IPS DF 6.9 (cell line): ENCODE measurements at regions not wholly inside any gene's neighbourhood (a gene's known extent, or its start where the extent isn't known, plus 50 kb on each side); places are given as distances from the start of the nearest gene placed in this dataset.

ENCODE experiments used
- DNase-seq: peaks from one replicate; pipeline ENCODE4 v3.0.0-alpha.2; 2013; ENCODE audit warnings: low read depth, low spot score
- H3K27ac ChIP-seq: one replicate; pipeline ENCODE4 v1.5.1; 2013; ENCODE audit warnings: low read length, control low read depth
- H3K27me3 ChIP-seq: 2 replicates; pipeline ENCODE4 v1.6.1; 2013; ENCODE audit warnings: mild to moderate bottlenecking, low read length; ENCODE audit not compliant: control insufficient read depth, insufficient read depth
- H3K36me3 ChIP-seq: 2 replicates; pipeline ENCODE4 v1.6.1; 2013; ENCODE audit warnings: low read length; ENCODE audit not compliant: control insufficient read depth, insufficient read depth
- H3K4me1 ChIP-seq: 2 replicates; pipeline ENCODE4 v1.6.1; 2013; ENCODE audit warnings: low read length; ENCODE audit not compliant: control insufficient read depth, insufficient read depth
- H3K4me3 ChIP-seq: 2 replicates; pipeline ENCODE4 v1.5.1; 2013; ENCODE audit warnings: mild to moderate bottlenecking, low read length
- H3K9me3 ChIP-seq: 2 replicates; pipeline ENCODE4 v1.6.1; 2013; ENCODE audit warnings: low read length, inconsistent platforms; ENCODE audit not compliant: control insufficient read depth, insufficient read depth
- WGBS: extraction: QIAGEN DNeasy Blood & Tissue Kit; methylation state at CpG from one replicate; pipeline ENCODE4 v1.1.7; 2013; ENCODE audit warnings: mixed read lengths, missing lambda C conversion rate; ENCODE audit not compliant: insufficient read length, insufficient coverage; 5-methylcytosine and 5-hydroxymethylcytosine counted together

GRCh38 chr6:71459162-71459561 lies 170.6 kb downstream of the OGFRL1 start:
- WGBS = no CpG with 5 or more reads among the region's 2 CpGs
- H3K4me1 ChIP-seq = no peaks in the 10 kb centered on the region
- DNase-seq = no peak

GRCh38 chr6:71460933-71461332 lies 172.3 kb downstream of the OGFRL1 start:
- H3K4me1 ChIP-seq = no peaks in the 10 kb centered on the region
- H3K36me3 ChIP-seq = no peaks in the 10 kb centered on the region
- no peaks in the 10 kb centered on the region for H3K27me3 ChIP-seq
- no peak overlapping the region for H3K4me3 ChIP-seq
- H3K9me3 ChIP-seq = no peaks in the 10 kb centered on the region
- no peak overlapping the region for H3K27ac ChIP-seq
- no peak for DNase-seq
- no CpG with 5 or more reads among the region's 3 CpGs for WGBS

More at GRCh38 chr6:71459162-71459561, 170.6 kb downstream of the OGFRL1 start:
- H3K4me3 ChIP-seq = no peak overlapping the region
- no peaks in the 10 kb centered on the region for H3K36me3 ChIP-seq
- H3K27me3 ChIP-seq = no peaks in the 10 kb centered on the region
- H3K9me3 ChIP-seq = no peaks in the 10 kb centered on the region
- H3K27ac ChIP-seq = no peak overlapping the region

- WGBS = no CpG with 5 or more reads among the region's 1 CpG
- Histone ChIP-seq H3K36me3 (no peaks in the 10 kb centered on the region), H3K9me3 (no peaks in the 10 kb centered on the region), H3K27ac (no peak overlapping the region), H3K27me3 (no peaks in the 10 kb centered on the region), H3K4me1 (no peaks in the 10 kb centered on the region), H3K4me3 (no peak overlapping the region)
- DNase-seq = no peak
Measured at GRCh38 chr6:71463061-71463460, 174.4 kb downstream of the OGFRL1 start.

- Histone ChIP-seq H3K36me3 (no peaks in the 10 kb centered on the region), H3K4me3 (no peak overlapping the region), H3K4me1 (no peaks in the 10 kb centered on the region), H3K27me3 (no peaks in the 10 kb centered on the region), H3K9me3 (no peaks in the 10 kb centered on the region), H3K27ac (no peak overlapping the region)
- no peak for DNase-seq
- WGBS = no CpG with 5 or more reads among the region's 1 CpG
Measured at GRCh38 chr6:71465096-71465495, 176.5 kb downstream of the OGFRL1 start.

GRCh38 chr6:71466362-71466761 lies 177.8 kb downstream of the OGFRL1 start:
- Histone ChIP-seq H3K27me3 (no peaks in the 10 kb centered on the region), H3K4me3 (no peak overlapping the region)
- no CpG with 5 or more reads among the region's 1 CpG for WGBS

GRCh38 chr6:71468038-71468437 lies 179.4 kb downstream of the OGFRL1 start:
- no peak overlapping the region for H3K27ac ChIP-seq
- H3K9me3 ChIP-seq = no peaks in the 10 kb centered on the region
- no peaks in the 10 kb centered on the region for H3K36me3 ChIP-seq
- no peaks in the 10 kb centered on the region for H3K27me3 ChIP-seq
- no peak for DNase-seq
- H3K4me1 ChIP-seq = no peaks in the 10 kb centered on the region
- no peak overlapping the region for H3K4me3 ChIP-seq

More at GRCh38 chr6:71466362-71466761, 177.8 kb downstream of the OGFRL1 start:
- H3K9me3 ChIP-seq = no peaks in the 10 kb centered on the region
- no peak for DNase-seq
- no peaks in the 10 kb centered on the region for H3K36me3 ChIP-seq
- no peaks in the 10 kb centered on the region for H3K4me1 ChIP-seq
- no peak overlapping the region for H3K27ac ChIP-seq

GRCh38 chr6:71468841-71469700 lies 180.5 kb downstream of the OGFRL1 start:
- no peak overlapping the region for H3K27ac ChIP-seq
- WGBS = no CpG with 5 or more reads among the region's 7 CpGs
- H3K4me1 ChIP-seq = no peaks in the 10 kb centered on the region
- no peak for DNase-seq
- H3K9me3 ChIP-seq = no peaks in the 10 kb centered on the region
- H3K4me3 ChIP-seq = no peak overlapping the region
- no peaks in the 10 kb centered on the region for H3K36me3 ChIP-seq
- H3K27me3 ChIP-seq = no peaks in the 10 kb centered on the region

GRCh38 chr6:71471718-71472117 lies 183.1 kb downstream of the OGFRL1 start:
- no peaks in the 10 kb centered on the region for H3K36me3 ChIP-seq
- no peak overlapping the region for H3K4me3 ChIP-seq
- no peak for DNase-seq
- H3K4me1 ChIP-seq = no peaks in the 10 kb centered on the region
- WGBS = no CpG with 5 or more reads among the region's 2 CpGs
- H3K27ac ChIP-seq = no peak overlapping the region
- H3K27me3 ChIP-seq = no peaks in the 10 kb centered on the region
- no peaks in the 10 kb centered on the region for H3K9me3 ChIP-seq

- H3K4me3 ChIP-seq = no peak overlapping the region
- no peak overlapping the region for H3K27ac ChIP-seq
- no peaks in the 10 kb centered on the region for H3K36me3 ChIP-seq
- no peaks in the 10 kb centered on the region for H3K27me3 ChIP-seq
- no peaks in the 10 kb centered on the region for H3K9me3 ChIP-seq
- DNase-seq = no peak
- WGBS = no CpG with 5 or more reads among the region's 2 CpGs
- H3K4me1 ChIP-seq = no peaks in the 10 kb centered on the region
Measured at GRCh38 chr6:71473926-71474325, 185.3 kb downstream of the OGFRL1 start.

GRCh38 chr6:71474942-71475341 lies 186.3 kb downstream of the OGFRL1 start:
- H3K9me3 ChIP-seq = no peaks in the 10 kb centered on the region
- H3K27ac ChIP-seq = no peak overlapping the region
- WGBS = no CpG with 5 or more reads among the region's 1 CpG
- no peak for DNase-seq
- H3K36me3 ChIP-seq = no peaks in the 10 kb centered on the region
- no peaks in the 10 kb centered on the region; the same call in 1 of the 2 replicates for H3K4me1 ChIP-seq
- no peaks in the 10 kb centered on the region for H3K27me3 ChIP-seq
- H3K4me3 ChIP-seq = no peak overlapping the region

GRCh38 chr6:71476371-71476770 lies 187.8 kb downstream of the OGFRL1 start:
- 100% methylated on average over 4 of the region's 4 CpGs for WGBS
- H3K4me1 ChIP-seq = no peaks in the 10 kb centered on the region; the same call in 1 of the 2 replicates
- H3K9me3 ChIP-seq = no peaks in the 10 kb centered on the region

More at GRCh38 chr6:71476371-71476770, 187.8 kb downstream of the OGFRL1 start:
- no peaks in the 10 kb centered on the region for H3K27me3 ChIP-seq
- no peaks in the 10 kb centered on the region for H3K36me3 ChIP-seq
- H3K27ac ChIP-seq = no peak overlapping the region
- H3K4me3 ChIP-seq = no peak overlapping the region
- DNase-seq = no peak
